ENCODE measurements at regions not wholly inside any gene's neighbourhood (a gene's known extent, or its start where the extent isn't known, plus 50 kb on each side); places are given as distances from the start of the nearest gene placed in this dataset.

GRCh38 chr15:70160267-70160666 is 62.5 kb upstream of the TLE3 start:
- no peak overlapping the region for H3K27ac ChIP-seq
- TF ChIP-seq FOXP2 (optimal IDR thresholded peaks at IDR 0.05; ENCODE audit: control extremely low read depth, extremely low read length, insufficient read depth), result no peak
- H3K9ac ChIP-seq (ENCODE audit: insufficient read length), result no peak overlapping the region
- no peak overlapping the region for H3K4me3 ChIP-seq
- no peak for DNase-seq (ENCODE audit: low read depth, low spot score)
- no peaks in the 10 kb centered on the region for H3K9me3 ChIP-seq (ENCODE audit: low read depth, low read length)
- no peaks in the 10 kb centered on the region for H3K36me3 ChIP-seq (ENCODE audit: insufficient read depth, low read length)

GRCh38 chr15:70159713-70160009 is 61.9 kb upstream of the TLE3 start:
- H3K9me3 ChIP-seq (ENCODE audit: low read depth, low read length), result no peaks in the 10 kb centered on the region
- no peak for DNase-seq (ENCODE audit: low read depth, low spot score)
- H3K4me3 ChIP-seq, result no peak overlapping the region
- TF ChIP-seq EZH2 (IDR thresholded peaks at IDR 0.05) (no peak), FOXP2 (optimal IDR thresholded peaks at IDR 0.05; ENCODE audit: control extremely low read depth, extremely low read length, insufficient read depth) (no peak), POLR2AphosphoS5 (IDR thresholded peaks at IDR 0.05; ENCODE audit: borderline replicate concordance, low read depth, low read length) (no peak)
- H3K27ac ChIP-seq, result no peak overlapping the region
- H3K36me3 ChIP-seq (ENCODE audit: insufficient read depth, low read length), result no peaks in the 10 kb centered on the region
- H3K9ac ChIP-seq (ENCODE audit: insufficient read length), result no peak overlapping the region

- H3K9me3 ChIP-seq (ENCODE audit: low read depth, low read length), result no peaks in the 10 kb centered on the region
- no peak overlapping the region for H3K4me3 ChIP-seq
- DNase-seq (ENCODE audit: low read depth, low spot score), result no peak
- H3K27ac ChIP-seq, result no peak overlapping the region
- H3K36me3 ChIP-seq (ENCODE audit: insufficient read depth, low read length), result no peaks in the 10 kb centered on the region
- H3K9ac ChIP-seq (ENCODE audit: insufficient read length), result no peak overlapping the region
- no peak for TF ChIP-seq EZH2 (IDR thresholded peaks at IDR 0.05)
- TF ChIP-seq FOXP2 (optimal IDR thresholded peaks at IDR 0.05; ENCODE audit: control extremely low read depth, extremely low read length, insufficient read depth), result no peak
- TF ChIP-seq POLR2AphosphoS5 (IDR thresholded peaks at IDR 0.05; ENCODE audit: borderline replicate concordance, low read depth, low read length), result no peak
Observed at GRCh38 chr15:70159001-70159712, 61.4 kb upstream of the TLE3 start.

- Histone ChIP-seq H3K4me3 (no peak overlapping the region), H3K27ac (no peak overlapping the region), H3K9me3 (ENCODE audit: low read depth, low read length) (no peaks in the 10 kb centered on the region), H3K9ac (ENCODE audit: insufficient read length) (no peak overlapping the region), H3K36me3 (ENCODE audit: insufficient read depth, low read length) (no peaks in the 10 kb centered on the region)
- no peak for DNase-seq (ENCODE audit: low read depth, low spot score)
- no peak for TF ChIP-seq FOXP2 (optimal IDR thresholded peaks at IDR 0.05; ENCODE audit: control extremely low read depth, extremely low read length, insufficient read depth)
- TF ChIP-seq POLR2AphosphoS5 (IDR thresholded peaks at IDR 0.05; ENCODE audit: borderline replicate concordance, low read depth, low read length), result no peak
- no peak for TF ChIP-seq EZH2 (IDR thresholded peaks at IDR 0.05)
Observed at GRCh38 chr15:70158309-70159000, 60.7 kb upstream of the TLE3 start.

- no peak for DNase-seq (ENCODE audit: low read depth, low spot score)
- TF ChIP-seq EZH2 (IDR thresholded peaks at IDR 0.05) (no peak), POLR2AphosphoS5 (IDR thresholded peaks at IDR 0.05; ENCODE audit: borderline replicate concordance, low read depth, low read length) (no peak)
Observed at GRCh38 chr15:70156671-70157271, 59.1 kb upstream of the TLE3 start.

GRCh38 chr15:70154718-70155347 is 57.1 kb upstream of the TLE3 start:
- TF ChIP-seq POLR2AphosphoS5 (IDR thresholded peaks at IDR 0.05; ENCODE audit: borderline replicate concordance, low read depth, low read length), result no peak
- TF ChIP-seq FOXP2 (optimal IDR thresholded peaks at IDR 0.05; ENCODE audit: control extremely low read depth, extremely low read length, insufficient read depth), result no peak
- TF ChIP-seq EZH2 (IDR thresholded peaks at IDR 0.05), result no peak
- Histone ChIP-seq H3K36me3 (ENCODE audit: insufficient read depth, low read length) (no peaks in the 10 kb centered on the region), H3K4me3 (no peak overlapping the region), H3K27ac (no peak overlapping the region), H3K9ac (ENCODE audit: insufficient read length) (no peak overlapping the region), H3K9me3 (ENCODE audit: low read depth, low read length) (no peaks in the 10 kb centered on the region)
- DNase-seq (ENCODE audit: low read depth, low spot score), result no peak

More at GRCh38 chr15:70156671-70157271, 59.1 kb upstream of the TLE3 start:
- no peak overlapping the region for H3K27ac ChIP-seq
- H3K4me3 ChIP-seq, result no peak overlapping the region
- H3K9ac ChIP-seq (ENCODE audit: insufficient read length), result no peak overlapping the region
- H3K36me3 ChIP-seq (ENCODE audit: insufficient read depth, low read length), result no peaks in the 10 kb centered on the region
- no peaks in the 10 kb centered on the region for H3K9me3 ChIP-seq (ENCODE audit: low read depth, low read length)

- H3K36me3 ChIP-seq (ENCODE audit: insufficient read depth, low read length), result no peaks in the 10 kb centered on the region
- H3K27ac ChIP-seq, result no peak overlapping the region
- no peak for TF ChIP-seq FOXP2 (optimal IDR thresholded peaks at IDR 0.05; ENCODE audit: control extremely low read depth, extremely low read length, insufficient read depth)
- TF ChIP-seq EZH2 (IDR thresholded peaks at IDR 0.05), result no peak
- TF ChIP-seq POLR2AphosphoS5 (IDR thresholded peaks at IDR 0.05; ENCODE audit: borderline replicate concordance, low read depth, low read length), result no peak
- H3K9ac ChIP-seq (ENCODE audit: insufficient read length), result no peak overlapping the region
- no peak for DNase-seq (ENCODE audit: low read depth, low spot score)
- no peak overlapping the region for H3K4me3 ChIP-seq
- H3K9me3 ChIP-seq (ENCODE audit: low read depth, low read length), result no peaks in the 10 kb centered on the region
Observed at GRCh38 chr15:70153921-70154717, 56.4 kb upstream of the TLE3 start.

GRCh38 chr15:70152070-70152480 is 54.4 kb upstream of the TLE3 start:
- Histone ChIP-seq H3K4me3 (no peak overlapping the region), H3K9ac (ENCODE audit: insufficient read length) (no peak overlapping the region), H3K9me3 (ENCODE audit: low read depth, low read length) (no peaks in the 10 kb centered on the region), H3K27ac (no peak overlapping the region), H3K36me3 (ENCODE audit: insufficient read depth, low read length) (no peaks in the 10 kb centered on the region)
- no peak for DNase-seq (ENCODE audit: low read depth, low spot score)
- TF ChIP-seq POLR2AphosphoS5 (IDR thresholded peaks at IDR 0.05; ENCODE audit: borderline replicate concordance, low read depth, low read length) (no peak), FOXP2 (optimal IDR thresholded peaks at IDR 0.05; ENCODE audit: control extremely low read depth, extremely low read length, insufficient read depth) (no peak), EZH2 (IDR thresholded peaks at IDR 0.05) (no peak)

Measured in SK-N-MC (cell line).